ENCODE measurements at regions not wholly inside any gene's neighbourhood (a gene's known extent, or its start where the extent isn't known, plus 50 kb on each side); places are given as distances from the start of the nearest gene placed in this dataset.

DNA sequence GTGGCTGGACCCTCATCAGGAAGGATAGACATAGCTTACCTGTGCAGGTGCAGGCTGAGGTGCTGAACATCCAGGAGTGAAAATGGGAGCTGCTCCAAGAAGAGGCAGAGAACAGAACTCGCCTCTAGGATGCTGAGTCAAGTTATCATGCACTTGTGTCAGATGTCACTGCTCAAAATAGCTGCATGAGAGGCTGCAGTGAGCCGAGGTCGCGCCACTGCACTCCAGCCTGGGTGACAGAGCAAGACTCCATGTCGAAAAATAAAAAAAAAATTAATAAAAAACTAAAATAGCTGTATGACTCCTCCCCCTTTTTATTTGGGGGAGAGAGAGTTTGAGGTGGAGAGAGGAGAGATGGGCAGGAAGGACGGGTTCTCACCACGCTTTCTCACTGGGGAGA lies 148.8 kb downstream of the FOXL1 start:
- Histone ChIP-seq H3K27me3 (no peaks in the 10 kb centered on the region), H3K9me3 (no peaks in the 10 kb centered on the region), H3K4me1 (no peaks in the 10 kb centered on the region), H3K4me3 (no peak overlapping the region), H3K36me3 (no peaks in the 10 kb centered on the region), H3K27ac (no peak overlapping the region)
- no peak for DNase-seq (ENCODE audit: extremely low spot score in 2 of 2)
- intact Hi-C loops (cut with DNase I): no loop called here
- no peak for TF ChIP-seq POLR2A (IDR thresholded peaks at IDR 0.05)
- no peak for TF ChIP-seq POLR2AphosphoS5 (IDR thresholded peaks at IDR 0.05; ENCODE audit: insufficient read depth in 1 of 2, low read depth in 1 of 2)
- TF ChIP-seq, protein P1, sequence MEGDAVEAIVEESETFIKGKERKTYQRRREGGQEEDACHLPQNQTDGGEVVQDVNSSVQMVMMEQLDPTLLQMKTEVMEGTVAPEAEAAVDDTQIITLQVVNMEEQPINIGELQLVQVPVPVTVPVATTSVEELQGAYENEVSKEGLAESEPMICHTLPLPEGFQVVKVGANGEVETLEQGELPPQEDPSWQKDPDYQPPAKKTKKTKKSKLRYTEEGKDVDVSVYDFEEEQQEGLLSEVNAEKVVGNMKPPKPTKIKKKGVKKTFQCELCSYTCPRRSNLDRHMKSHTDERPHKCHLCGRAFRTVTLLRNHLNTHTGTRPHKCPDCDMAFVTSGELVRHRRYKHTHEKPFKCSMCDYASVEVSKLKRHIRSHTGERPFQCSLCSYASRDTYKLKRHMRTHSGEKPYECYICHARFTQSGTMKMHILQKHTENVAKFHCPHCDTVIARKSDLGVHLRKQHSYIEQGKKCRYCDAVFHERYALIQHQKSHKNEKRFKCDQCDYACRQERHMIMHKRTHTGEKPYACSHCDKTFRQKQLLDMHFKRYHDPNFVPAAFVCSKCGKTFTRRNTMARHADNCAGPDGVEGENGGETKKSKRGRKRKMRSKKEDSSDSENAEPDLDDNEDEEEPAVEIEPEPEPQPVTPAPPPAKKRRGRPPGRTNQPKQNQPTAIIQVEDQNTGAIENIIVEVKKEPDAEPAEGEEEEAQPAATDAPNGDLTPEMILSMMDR (IDR thresholded peaks at IDR 0.05): no peak

DNA sequence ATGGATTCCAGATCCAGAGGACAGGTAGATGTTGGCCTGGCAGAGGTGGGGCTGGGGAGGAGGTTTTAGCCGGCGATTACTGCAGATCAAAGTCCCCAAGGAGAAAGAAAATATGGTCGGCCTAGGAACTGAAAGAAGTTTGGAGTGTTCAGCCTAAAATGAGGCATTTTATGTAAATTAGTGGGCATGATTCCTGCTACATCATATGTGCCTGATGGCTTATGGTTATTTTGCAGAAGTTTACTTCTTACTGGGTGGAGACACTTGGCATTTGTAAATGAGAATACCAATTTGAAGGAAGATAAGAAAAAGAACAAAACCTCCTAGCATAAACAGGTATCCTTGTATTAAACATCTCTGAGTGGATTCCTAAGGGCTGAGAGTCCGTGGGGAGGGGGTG lies 149.3 kb downstream of the FOXL1 start:
- intact Hi-C loops (cut with DNase I): no loop called here
- no peaks in the 10 kb centered on the region for H3K9me3 ChIP-seq
- no peak overlapping the region for H3K4me3 ChIP-seq
- H3K4me1 ChIP-seq: no peaks in the 10 kb centered on the region
- no peak overlapping the region for H3K27ac ChIP-seq
- no peaks in the 10 kb centered on the region for H3K36me3 ChIP-seq
- no peaks in the 10 kb centered on the region for H3K27me3 ChIP-seq
- no peak for DNase-seq (ENCODE audit: extremely low spot score in 2 of 2)
- TF ChIP-seq POLR2A (IDR thresholded peaks at IDR 0.05): no peak
- TF ChIP-seq, protein P1 (IDR thresholded peaks at IDR 0.05): no peak
- TF ChIP-seq POLR2AphosphoS5 (IDR thresholded peaks at IDR 0.05; ENCODE audit: insufficient read depth in 1 of 2, low read depth in 1 of 2): no peak

DNA sequence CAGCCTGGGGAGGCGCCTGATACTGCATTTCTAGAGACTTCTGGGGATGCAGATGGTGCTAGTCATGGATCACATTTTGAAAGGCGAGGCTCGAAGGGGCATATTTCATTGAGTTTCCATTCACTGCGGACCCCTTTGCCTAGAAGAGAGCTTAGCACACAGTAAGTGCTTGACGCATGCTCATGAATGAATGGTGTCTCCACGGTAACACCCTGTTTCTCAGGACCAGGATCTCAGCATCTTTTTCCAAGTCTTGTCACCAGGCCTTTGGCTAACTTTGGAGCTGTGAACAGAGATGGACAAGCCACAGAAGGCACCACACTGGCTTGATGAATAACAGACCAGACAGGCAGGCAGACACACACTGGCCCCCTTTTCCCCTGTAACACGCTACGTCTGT lies 151.3 kb downstream of the FOXL1 start:
- intact Hi-C loops (cut with DNase I): no loop called here
- H3K9me3 ChIP-seq: no peaks in the 10 kb centered on the region
- no peak for DNase-seq (ENCODE audit: extremely low spot score in 2 of 2)
- H3K4me1 ChIP-seq: no peaks in the 10 kb centered on the region
- no peak overlapping the region for H3K4me3 ChIP-seq
- H3K36me3 ChIP-seq: no peaks in the 10 kb centered on the region
- no peak overlapping the region for H3K27ac ChIP-seq
- H3K27me3 ChIP-seq: no peaks in the 10 kb centered on the region
- TF ChIP-seq POLR2A (IDR thresholded peaks at IDR 0.05): no peak

DNA sequence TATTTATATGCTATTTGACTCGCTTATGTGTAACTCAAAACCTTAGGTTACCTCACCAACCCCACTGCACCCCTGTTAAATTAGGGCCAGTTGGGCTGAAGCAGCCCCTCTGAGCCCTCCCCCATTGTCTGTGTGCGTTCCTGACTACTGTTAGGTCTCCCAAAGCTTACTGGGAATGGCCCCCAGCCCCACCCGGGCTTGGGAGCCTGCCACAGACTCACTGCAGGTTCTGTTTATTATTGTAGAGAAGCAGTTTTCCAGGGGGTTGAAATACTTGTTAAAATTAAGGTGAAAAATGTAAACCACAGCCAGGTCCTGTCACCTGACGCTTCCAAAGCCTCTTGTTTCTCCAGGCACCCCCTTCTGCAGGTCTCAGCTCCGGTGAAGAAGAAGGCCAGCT lies 151.7 kb downstream of the FOXL1 start:
- Histone ChIP-seq H3K4me3 (no peak overlapping the region), H3K27ac (no peak overlapping the region), H3K36me3 (no peaks in the 10 kb centered on the region), H3K9me3 (no peaks in the 10 kb centered on the region), H3K27me3 (no peaks in the 10 kb centered on the region), H3K4me1 (no peaks in the 10 kb centered on the region)
- intact Hi-C loops (cut with DNase I): no loop called here
- TF ChIP-seq POLR2A (IDR thresholded peaks at IDR 0.05) (no peak), POLR2AphosphoS5 (IDR thresholded peaks at IDR 0.05; ENCODE audit: insufficient read depth in 1 of 2, low read depth in 1 of 2) (no peak)
- TF ChIP-seq, protein P1 (IDR thresholded peaks at IDR 0.05): no peak
- DNase-seq (ENCODE audit: extremely low spot score in 2 of 2): no peak

DNA sequence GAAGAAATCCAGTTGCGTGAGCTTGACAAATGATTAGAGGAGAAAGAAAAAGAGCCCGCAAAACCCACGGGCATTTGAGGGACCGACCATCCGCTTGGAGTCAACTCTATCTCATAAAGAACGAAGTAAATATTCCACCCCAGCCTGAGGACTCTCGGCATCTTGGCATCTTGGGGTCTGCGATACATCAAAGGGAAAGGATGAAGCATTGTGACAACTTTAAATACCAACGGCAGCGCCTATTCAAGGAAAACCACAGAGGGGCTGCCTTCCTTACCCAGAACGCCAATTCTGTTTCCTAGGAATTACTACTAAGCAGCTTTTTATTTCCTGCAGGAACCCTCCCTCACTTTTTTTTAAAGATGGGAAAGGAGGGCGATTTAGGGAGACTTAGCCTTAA lies 152.2 kb downstream of the FOXL1 start:
- TF ChIP-seq POLR2AphosphoS5 (IDR thresholded peaks at IDR 0.05; ENCODE audit: insufficient read depth in 1 of 2, low read depth in 1 of 2) (no peak), POLR2A (IDR thresholded peaks at IDR 0.05) (no peak)
- TF ChIP-seq, protein P1 (IDR thresholded peaks at IDR 0.05): no peak
- DNase-seq (ENCODE audit: extremely low spot score in 2 of 2): no peak
- H3K36me3 ChIP-seq: no peaks in the 10 kb centered on the region
- no peak overlapping the region for H3K4me3 ChIP-seq
- intact Hi-C loops (cut with DNase I): no loop called here
- no peak overlapping the region for H3K27ac ChIP-seq
- H3K4me1 ChIP-seq: no peaks in the 10 kb centered on the region
- H3K9me3 ChIP-seq: no peaks in the 10 kb centered on the region
- H3K27me3 ChIP-seq: no peaks in the 10 kb centered on the region

Measured in vagina (tissue), 2 donors.